GM18520 (cell line): ENCODE measurements at regions not wholly inside any gene's neighbourhood (a gene's known extent, or its start where the extent isn't known, plus 50 kb on each side); places are given as distances from the start of the nearest gene placed in this dataset.

Source experiments
- ATAC-seq: cut with Tn5 transposase; IDR thresholded peaks from one replicate; pipeline ENCODE4 v1.9.1; 2021; ENCODE audit not compliant: unreplicated experiment

DNA sequence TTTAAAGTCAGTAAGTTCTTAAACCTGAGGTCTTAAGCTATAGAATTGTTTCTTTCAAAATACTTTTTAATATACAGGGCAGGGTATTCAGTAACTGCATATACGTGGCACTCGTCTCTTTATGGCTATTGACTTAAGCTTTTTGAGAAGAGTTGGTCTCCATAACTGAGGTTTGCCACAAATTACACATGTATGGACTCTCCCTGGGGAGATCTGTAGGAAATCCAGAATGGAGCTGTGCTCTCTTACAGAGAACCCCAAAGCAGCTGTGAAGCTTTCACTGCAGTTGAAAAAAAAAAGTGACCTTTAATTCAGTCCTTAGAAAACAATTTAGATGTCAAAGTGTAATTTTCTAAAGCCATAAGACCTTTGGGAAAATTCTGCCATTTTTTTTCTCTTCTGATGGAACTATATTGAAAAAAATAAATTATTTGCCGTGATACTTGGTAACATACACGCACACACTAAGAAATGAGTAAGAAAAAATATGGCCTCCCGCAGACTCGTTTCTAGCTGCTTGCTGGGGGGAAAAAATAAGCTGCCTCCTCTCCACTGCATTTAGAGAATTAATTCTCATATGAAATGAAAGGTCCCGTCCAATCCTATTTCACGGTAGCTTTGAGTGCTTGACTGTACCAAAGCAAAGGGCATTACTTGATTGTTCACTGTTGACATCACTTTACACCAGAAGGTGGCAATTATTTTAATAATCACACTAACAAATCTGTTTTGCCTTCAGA, 159.4 kb upstream of the TENM3 start:
- ATAC-seq, result no peak

DNA sequence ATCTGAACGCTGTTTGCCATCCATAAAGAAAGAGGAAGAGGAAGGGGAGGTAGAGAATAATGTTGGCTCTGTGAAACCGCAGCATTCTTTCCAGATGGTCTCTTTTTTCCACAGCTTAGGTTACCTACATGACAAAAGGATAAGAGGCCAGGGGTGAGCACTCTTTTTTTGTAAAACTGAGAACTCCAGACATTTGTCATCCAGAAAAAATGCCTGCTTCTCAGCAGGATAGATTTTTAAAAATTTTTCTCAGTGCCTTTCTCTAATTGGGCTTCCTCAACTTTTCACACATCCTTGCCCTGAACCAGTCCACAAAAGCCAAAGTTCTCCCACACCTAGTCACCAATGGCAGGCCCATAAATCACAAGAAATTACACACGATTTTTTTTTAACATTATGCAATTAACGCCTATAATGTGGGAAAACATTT, 158.1 kb upstream of the TENM3 start:
- no peak for ATAC-seq

DNA sequence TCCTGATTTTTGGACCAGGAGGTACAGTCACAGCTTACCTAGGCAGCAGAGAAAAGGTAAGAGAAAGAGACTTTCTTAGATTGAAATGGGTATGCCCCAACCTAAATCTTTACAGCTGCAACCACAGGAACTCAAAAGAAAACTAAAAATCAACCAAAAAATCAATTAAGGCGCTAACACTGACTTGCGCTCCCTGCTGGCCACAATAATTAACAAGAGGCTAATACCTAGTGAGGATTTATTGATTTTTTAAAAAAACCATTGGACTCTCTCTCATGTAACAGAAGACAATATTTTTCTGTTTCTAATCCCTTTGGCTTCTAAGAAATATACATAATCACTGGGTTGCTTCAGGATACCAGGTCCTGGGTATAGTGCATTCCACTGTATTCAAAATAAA, 153.9 kb upstream of the TENM3 start:
- no peak for ATAC-seq

DNA sequence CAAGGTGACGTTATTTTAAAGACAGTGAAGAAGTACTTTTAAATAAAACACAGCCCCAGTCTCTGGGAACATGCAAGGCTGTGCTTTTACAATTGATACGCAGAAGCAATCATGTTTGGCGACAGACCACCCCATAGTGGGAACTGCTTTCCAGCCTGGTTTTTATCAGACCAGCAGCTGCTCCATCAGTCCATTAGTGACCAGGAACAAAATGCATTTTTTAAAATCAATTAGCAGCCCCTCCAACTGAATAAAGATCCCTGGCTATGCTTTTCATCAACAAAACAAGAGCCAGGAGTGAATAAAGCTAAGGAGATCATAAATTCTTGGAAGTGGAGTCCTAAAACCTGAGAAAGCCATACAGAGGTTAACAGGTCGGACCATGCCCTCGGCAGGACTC, 153.0 kb upstream of the TENM3 start:
- ATAC-seq, result no peak

DNA sequence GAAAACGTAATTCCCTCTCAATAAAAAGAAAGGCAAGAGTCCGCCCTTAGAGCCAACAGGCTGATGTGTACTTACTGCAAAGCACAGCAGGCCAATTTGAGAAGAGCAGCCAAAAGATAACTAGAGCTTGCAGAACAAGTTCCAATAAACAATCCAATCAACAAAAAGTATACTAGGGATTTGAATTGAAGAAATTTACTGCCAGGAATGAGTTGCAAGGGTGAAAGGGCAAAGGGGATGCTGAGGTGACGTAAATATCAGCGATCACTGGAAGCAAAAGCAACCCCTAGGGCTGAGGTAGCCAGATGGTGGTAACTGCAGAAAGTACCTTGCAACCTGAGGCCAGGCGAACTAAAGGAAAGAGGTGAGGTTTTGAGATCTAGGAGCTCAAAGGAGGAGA, 152.1 kb upstream of the TENM3 start:
- no peak for ATAC-seq

DNA sequence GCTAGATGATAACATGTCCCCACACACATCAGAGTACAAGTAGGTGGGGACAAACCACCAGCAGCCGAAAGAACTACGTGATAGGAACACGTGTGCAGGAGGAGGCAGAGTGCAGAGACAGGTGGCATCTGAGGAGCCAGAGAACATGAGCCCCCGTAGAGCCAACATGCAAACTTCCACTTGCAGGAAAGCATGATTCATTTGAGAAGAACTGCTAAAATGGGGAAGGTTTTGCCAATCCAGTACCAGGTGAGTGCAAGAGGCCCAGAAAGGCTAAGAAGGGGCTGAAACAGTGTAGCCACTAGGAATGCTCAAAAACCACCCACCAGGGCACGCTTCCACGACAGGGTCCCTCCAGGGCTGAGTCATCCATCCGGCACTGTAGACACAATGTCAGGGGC, 149.8 kb upstream of the TENM3 start:
- ATAC-seq, result no peak

DNA sequence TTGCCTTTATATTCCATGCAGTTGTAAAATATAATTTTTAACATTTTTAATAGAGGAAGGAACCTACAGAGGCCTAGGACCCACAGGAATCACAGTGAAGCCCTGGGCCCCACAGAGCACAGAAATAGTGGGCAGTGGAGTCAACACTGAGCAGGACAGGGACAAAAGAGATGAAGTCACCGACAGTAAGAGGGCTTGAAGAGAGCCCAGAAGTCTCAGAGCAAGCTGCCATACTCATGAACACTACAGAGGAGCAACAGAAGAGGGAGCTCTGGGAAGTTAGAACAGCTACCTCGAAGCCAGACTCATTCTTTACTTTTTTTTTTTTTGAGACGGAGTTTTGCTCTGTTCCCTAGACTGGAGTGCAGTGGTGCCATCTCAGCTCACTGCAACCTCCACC, 149.3 kb upstream of the TENM3 start:
- no peak for ATAC-seq

DNA sequence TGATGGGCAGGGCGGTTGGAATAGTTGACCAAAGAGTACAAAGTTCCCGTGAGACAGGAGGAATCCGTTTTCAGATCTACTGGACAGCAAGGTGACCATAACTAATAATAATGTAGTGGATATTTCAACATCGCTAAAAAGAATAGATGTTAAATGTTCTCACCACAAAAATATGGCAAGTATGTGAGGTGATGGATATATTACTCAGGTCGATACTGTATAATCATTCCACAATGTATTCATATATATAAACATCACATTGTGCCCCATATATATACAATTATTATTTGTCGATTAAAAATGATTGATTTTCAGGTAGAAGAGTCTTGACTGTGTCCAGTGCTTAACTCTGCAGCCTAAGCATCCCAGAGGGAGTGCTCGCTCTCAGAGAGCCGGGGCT, 141.6 kb upstream of the TENM3 start:
- no peak for ATAC-seq

DNA sequence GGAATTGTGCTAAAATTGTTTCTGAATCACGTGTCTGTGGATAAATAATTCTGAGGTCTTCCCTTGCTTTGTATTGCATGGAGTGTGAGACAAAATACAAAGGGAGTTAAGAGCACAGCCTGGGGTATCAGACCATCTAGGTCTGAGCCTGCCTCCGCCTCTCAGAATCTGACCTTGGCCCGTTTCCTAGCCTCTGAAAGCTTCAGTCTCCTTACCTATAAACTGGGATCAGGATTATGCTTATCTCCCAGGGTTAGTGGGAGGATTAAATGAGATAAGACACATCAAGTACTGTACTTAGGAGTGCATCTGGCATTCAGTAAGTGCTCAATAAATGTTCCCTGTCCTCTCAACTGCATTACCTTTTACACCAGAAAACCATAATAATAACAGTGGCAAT, 140.6 kb upstream of the TENM3 start:
- ATAC-seq, result no peak

DNA sequence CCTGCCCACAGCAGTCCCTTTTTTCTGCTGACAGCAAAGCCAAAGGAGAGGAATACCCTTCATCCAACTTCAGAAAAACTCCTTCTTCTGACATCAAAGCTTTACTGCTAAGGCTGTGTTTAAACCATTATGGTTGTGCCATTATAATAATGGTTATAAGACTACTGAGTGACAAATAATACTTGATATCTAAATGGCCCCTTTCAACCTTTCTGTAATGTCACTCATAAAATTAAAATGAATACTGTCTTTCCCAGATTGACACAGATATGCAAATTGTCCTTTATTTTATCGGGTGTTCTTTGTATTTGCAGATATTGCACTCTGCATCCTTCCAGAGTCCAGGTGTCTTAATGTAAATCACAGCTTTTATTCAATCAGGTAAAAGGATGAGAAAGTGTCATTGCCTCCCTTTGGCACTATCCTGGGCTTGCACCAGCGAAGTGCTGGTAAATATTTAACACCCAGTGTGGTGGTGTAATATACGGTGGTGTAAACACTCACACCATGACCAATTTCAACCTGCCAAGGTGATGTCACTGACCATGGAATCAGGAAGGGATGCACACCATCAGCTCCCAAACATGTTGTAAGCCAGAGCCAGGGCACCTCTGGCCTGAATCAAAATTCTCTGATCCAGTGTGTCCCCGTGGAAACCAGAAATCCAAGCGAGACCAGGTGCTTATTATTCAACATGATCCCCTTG, 139.4 kb upstream of the TENM3 start:
- no peak for ATAC-seq

DNA sequence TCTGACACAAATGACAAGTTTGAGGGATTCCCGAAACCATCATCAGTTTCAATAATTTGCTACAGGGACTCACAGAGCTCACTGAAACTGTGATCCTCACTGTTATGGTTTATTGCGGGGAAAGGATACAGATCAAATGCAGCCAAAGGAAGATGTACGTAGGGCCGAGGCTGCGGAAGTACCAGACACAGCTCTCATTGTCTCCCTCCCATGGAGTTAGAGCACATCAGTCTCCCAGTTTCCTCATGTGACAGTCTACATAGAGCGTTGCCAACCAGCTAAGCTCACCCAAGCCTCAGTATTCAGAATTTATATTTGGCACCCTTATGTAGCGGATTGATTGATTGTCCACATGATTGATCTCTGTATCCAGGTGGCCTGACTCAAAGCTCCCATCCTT, 137.8 kb upstream of the TENM3 start:
- no peak for ATAC-seq

DNA sequence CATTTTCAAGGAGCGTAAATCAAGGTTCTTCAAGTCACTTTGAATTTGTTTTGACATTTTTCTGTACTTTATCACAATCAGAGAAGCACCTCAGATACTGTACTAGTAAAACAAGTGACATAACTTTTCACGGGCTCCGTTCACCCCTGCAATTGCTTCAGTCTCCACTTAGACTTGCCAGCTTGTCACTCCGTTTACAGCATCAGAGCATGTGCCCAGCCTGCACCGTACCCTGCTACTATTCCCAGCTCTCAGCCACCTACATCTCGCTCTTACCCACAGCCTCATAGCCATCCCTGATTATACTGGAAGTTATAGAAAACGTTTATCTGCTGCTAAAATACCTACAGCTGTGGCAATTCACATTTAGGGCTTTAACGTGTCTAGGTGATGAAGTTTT, 135.3 kb upstream of the TENM3 start:
- no peak for ATAC-seq

DNA sequence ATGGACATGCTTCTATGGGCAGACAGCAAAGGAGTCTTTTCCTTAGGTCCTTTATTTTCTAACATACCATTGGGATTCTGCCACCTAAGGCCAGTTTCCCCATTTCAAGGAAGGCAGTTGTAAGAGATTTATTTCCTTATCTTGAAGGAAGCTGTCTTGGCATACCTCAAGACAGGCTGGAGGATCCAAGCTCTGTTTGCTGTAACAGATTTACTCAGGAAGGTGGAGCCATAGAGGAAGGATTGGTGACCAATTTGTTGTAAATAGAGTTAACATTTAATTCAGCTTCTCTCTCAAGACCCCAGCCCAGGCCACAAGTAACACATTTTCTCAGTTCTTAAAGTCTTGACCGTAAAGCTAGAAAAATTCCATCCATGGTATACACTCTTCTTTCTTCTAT, 131.6 kb upstream of the TENM3 start:
- no peak for ATAC-seq

DNA sequence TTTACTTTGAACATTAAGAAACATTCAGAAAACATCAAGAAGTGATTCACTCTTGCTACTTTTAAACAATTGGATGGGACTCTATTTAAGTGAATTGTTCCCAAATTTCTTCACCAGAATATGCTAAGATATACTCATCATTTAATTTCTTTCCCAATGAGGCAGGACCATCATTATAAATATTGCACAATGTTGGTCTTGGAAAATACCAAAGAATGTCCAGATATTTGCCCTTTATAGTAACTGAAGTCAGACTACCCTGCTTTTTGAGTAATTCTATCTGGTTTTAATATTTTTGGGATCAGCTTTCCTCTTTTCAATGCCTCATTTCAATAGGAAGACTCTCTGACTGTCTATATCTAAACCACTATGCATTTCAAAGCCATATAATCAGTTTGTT, 129.4 kb upstream of the TENM3 start:
- ATAC-seq, result no peak

DNA sequence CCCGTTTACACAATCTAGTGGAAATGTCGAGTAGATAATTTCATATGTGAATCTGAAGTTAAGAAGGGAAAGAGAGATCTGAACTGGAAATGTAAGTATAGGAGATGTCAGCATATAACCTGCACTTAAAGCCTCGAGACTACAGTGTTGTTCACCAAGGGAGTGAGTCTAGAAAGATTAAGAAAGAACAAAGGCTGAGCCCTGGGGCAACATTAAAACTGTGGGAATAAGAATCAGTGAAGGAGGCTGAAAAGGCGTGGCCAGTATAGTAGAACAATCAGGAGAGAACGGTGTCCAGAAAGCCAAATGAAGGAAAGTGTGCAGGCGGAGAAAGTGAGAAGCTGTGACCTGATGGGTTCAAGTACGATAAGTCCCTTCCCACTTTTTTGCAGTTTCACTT, 118.8 kb upstream of the TENM3 start:
- no peak for ATAC-seq

DNA sequence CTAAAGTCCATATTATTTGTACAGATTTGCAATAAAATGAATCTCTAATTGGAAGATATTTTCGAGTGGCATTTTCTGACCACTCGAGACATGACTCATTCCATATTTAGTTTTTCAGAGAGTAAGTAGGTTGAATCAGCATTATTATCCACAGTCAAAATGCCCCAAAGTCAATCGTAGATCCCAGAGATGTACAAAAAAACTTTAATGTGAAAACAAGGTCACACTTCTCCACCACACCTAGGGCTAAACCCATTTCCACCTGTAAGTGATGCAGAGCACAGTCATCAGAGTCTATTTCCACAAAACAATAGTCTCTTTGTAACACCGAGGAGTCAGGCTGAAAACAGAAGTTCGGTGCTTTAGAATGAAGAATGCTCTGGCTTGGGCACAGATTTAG, 117.1 kb upstream of the TENM3 start:
- ATAC-seq, result no peak

DNA sequence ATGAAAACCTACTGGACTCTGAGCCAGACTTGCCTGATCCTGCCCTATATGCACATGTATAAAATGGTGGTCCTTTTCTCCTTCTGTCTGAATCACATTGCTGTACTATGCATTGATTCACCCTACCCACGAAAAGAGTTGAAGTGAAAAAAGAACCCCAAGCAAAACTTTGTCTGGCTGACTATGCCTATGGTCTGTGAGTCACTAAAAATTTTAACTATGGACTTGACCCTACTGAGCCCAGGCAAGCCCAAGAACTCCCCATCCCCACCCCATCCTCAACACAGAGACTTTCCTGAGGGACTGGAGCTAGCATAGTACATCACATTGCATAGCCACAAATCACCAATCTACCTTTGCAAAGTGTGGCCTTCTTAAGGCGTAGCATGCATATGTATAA, 116.6 kb upstream of the TENM3 start:
- ATAC-seq, result no peak

DNA sequence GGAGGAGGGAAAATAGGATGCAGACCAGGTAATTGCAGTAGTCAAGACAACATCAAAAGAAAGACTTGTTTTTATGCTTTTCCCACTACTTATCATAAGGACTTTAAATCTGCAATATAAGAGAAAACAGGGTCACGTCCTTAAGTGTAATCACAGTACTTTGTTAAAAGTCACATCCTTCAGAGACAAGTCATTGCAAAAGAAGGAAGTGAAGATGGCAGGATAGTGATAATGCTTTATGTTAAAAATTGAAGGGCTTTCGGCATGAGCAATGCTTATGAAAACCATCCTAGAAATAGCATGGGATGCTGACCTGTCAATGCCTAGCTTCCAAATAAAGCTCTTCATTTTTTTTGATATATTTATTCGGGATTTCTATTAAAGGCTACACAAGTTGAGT, 110.2 kb upstream of the TENM3 start:
- ATAC-seq, result no peak

DNA sequence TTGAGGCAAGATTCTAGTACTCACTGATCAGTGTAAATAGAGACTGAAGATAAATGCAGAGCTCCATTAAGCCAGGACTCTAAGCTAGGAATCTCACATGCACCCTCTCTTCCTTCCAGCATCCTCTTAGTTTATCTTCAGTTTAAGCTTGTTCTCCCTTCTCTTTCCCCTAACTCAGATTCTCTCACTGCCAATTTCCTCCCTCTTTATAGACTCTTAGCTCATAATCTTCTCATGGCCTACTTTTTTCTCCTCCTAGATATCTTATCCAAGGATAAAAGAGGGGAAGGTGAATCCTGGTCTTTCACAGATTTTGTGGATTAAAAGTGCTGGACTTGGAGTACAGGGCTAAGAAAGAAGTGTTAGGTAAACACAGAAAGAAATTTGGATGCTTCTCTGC, 108.9 kb upstream of the TENM3 start:
- ATAC-seq, result no peak

DNA sequence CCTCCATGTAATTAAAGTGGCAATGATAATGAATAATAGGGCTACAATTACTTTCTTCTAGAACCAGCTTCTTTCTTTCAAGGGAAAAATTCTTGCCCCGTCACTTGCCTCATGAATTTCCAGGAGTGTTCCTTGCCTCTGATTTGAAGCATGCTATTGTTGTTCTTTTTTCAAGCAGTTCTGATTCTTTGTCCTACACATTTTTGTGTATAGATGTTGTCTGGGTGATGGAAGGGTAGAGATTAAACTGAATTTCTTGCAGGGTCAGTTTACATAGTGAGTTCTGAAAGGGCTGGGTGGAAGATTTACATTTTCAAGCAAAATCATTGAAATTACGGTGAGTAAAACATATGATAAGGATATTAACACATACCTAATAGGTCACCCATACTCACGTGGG, 107.0 kb upstream of the TENM3 start:
- ATAC-seq, result no peak

DNA sequence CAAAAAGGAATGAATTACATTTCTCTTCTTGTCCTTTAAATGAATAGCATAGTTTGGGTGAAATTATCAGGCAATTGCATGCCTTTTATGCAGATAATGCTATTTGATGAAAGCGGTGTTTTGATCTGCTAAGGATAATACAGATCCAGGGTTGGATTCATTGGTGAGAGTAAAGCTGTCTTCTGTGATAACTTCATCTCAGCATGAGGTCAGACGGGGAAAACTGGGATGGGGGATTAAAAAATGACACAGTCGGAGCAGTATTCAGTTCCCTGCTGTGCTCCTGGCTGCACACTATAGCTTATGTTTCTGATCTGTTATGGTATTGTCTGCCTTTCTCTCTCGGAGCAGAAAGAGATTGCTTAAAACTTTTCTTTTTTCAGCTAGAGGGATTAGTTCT, 105.9 kb upstream of the TENM3 start:
- no peak for ATAC-seq

DNA sequence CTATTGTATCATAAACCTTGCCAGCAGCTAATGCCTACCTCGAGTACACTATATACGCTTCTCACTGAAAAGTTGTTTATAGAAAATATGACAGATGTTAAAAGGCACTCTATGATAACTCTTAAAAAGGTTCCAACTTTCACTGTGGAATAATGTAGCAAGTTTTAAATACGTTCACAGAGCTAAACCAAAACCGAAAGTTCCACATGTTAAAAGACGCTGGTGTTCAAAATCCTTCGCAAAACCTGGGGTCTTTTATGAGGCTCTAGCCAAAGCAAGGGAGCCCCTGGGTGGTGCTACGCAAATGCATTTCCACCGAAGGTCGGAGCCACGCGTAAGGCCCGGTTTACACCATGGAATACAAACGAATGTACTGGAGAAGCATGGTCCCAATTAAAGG, 103.7 kb upstream of the TENM3 start:
- no peak for ATAC-seq

DNA sequence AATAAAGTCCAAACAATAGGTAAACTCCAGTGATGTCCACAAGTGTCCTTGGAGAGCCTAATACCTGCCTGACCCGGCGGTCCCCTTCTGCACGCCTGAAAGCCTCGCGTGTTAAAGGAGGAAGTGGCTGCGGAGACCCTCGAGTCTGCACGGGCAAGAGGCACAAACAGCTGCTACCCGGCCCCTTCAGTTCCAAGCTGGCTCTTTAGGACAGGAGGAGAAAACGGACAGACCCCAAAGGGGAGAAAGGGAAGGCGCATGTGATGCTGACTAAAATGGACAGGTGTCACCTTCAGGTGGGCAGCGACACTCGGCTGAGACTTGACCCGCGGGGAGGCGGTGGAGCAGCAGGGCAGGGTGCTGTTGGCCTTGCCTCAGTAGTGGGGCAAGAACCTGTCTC, 102.7 kb upstream of the TENM3 start:
- ATAC-seq, result no peak
